ENCODE measurements at regions not wholly inside any gene's neighbourhood (a gene's known extent, or its start where the extent isn't known, plus 50 kb on each side); places are given as distances from the start of the nearest gene placed in this dataset.

- H3K9me3 ChIP-seq = no peaks in the 10 kb centered on the region
- no peak for ATAC-seq
These were observed 64.0 kb upstream of the CHRM3 start for GRCh38 chr1:239322369-239322768.

GRCh38 chr1:239321877-239322276 is 64.5 kb upstream of the CHRM3 start:
- Histone ChIP-seq H3K27ac (no peak overlapping the region), H3K9me3 (no peaks in the 10 kb centered on the region), H3K4me1 (peaks cover 0 to 8% (median 0%) of the 10 kb centered on the region in 3 donors), H3K27me3 (no peaks in the 10 kb centered on the region), H3K36me3 (no peaks in the 10 kb centered on the region), H3K4me3 (no peak overlapping the region)
- no peak for TF ChIP-seq EP300 (IDR thresholded peaks at IDR 0.05)
- TF ChIP-seq POLR2AphosphoS5 (IDR thresholded peaks at IDR 0.05) = no peak
- no peak for TF ChIP-seq POLR2A (IDR thresholded peaks at IDR 0.05)
- no peak for TF ChIP-seq CTCF (IDR thresholded peaks at IDR 0.05)
- ATAC-seq = no peak
- 84 to 93% methylated on average over 1 of the region's 1 CpG for WGBS, 2 donors (ENCODE audit: low coverage in 1 of 2)

More at GRCh38 chr1:239322369-239322768, 64.0 kb upstream of the CHRM3 start:
- WGBS, 2 donors (ENCODE audit: low coverage in 1 of 2) = 11 to 29% methylated on average over 4 of the region's 4 CpGs
- TF ChIP-seq POLR2AphosphoS5 (IDR thresholded peaks at IDR 0.05) = no peak
- no peak for TF ChIP-seq EP300 (IDR thresholded peaks at IDR 0.05)
- no peak for TF ChIP-seq CTCF (IDR thresholded peaks at IDR 0.05)
- no peak for TF ChIP-seq POLR2A (IDR thresholded peaks at IDR 0.05)
- no peak overlapping the region for H3K27ac ChIP-seq
- no peak overlapping the region for H3K4me3 ChIP-seq
- peaks cover 0 to 8% (median 0%) of the 10 kb centered on the region in 3 donors for H3K4me1 ChIP-seq
- H3K27me3 ChIP-seq = no peaks in the 10 kb centered on the region
- H3K36me3 ChIP-seq = no peaks in the 10 kb centered on the region

- H3K4me3 ChIP-seq = no peak overlapping the region
- H3K36me3 ChIP-seq = no peaks in the 10 kb centered on the region
- no peak for ATAC-seq
- TF ChIP-seq POLR2A (IDR thresholded peaks at IDR 0.05) (no peak), EP300 (IDR thresholded peaks at IDR 0.05) (no peak), CTCF (IDR thresholded peaks at IDR 0.05) (no peak), POLR2AphosphoS5 (IDR thresholded peaks at IDR 0.05) (no peak)
- H3K27ac ChIP-seq = no peak overlapping the region
- H3K4me1 ChIP-seq = peaks cover 0 to 6% (median 0%) of the 10 kb centered on the region in 3 donors
- no peaks in the 10 kb centered on the region for H3K27me3 ChIP-seq
- H3K9me3 ChIP-seq = no peaks in the 10 kb centered on the region
- WGBS, 2 donors (ENCODE audit: low coverage in 1 of 2) = 100% methylated on average over 1 of the region's 1 CpG; no CpG with 5 or more reads in 1 of the 2 donors
These were observed 68.4 kb upstream of the CHRM3 start for GRCh38 chr1:239317948-239318347.

GRCh38 chr1:239315631-239316217 is 70.6 kb upstream of the CHRM3 start:
- Histone ChIP-seq H3K27ac (no peak overlapping the region), H3K27me3 (no peaks in the 10 kb centered on the region), H3K4me3 (no peak overlapping the region), H3K36me3 (no peaks in the 10 kb centered on the region), H3K4me1 (no peaks in the 10 kb centered on the region), H3K9me3 (no peaks in the 10 kb centered on the region)
- TF ChIP-seq POLR2AphosphoS5 (IDR thresholded peaks at IDR 0.05) = no peak
- no peak for TF ChIP-seq CTCF (IDR thresholded peaks at IDR 0.05)
- no peak for TF ChIP-seq POLR2A (IDR thresholded peaks at IDR 0.05)
- no peak for TF ChIP-seq EP300 (IDR thresholded peaks at IDR 0.05)
- no peak for ATAC-seq
- WGBS, 2 donors (ENCODE audit: low coverage in 1 of 2) = 83 to 84% methylated on average over 3 of the region's 3 CpGs

- no peaks in the 10 kb centered on the region for H3K36me3 ChIP-seq
- H3K4me3 ChIP-seq = no peak overlapping the region
- peaks cover 0 to 23% (median 0%) of the 10 kb centered on the region in 3 donors for H3K4me1 ChIP-seq
- TF ChIP-seq POLR2AphosphoS5 (IDR thresholded peaks at IDR 0.05) (no peak), EP300 (IDR thresholded peaks at IDR 0.05) (no peak), CTCF (IDR thresholded peaks at IDR 0.05) (no peak), POLR2A (IDR thresholded peaks at IDR 0.05) (no peak)
- H3K27me3 ChIP-seq = no peaks in the 10 kb centered on the region
- H3K9me3 ChIP-seq = no peaks in the 10 kb centered on the region
- no peak for ATAC-seq
- whole genome bisulfite sequencing, 2 donors (ENCODE audit: low coverage in 1 of 2) = 87 to 100% methylated on average over 2 to 4 of the region's 5 CpGs
- no peak overlapping the region for H3K27ac ChIP-seq
These were observed 75.0 kb upstream of the CHRM3 start for GRCh38 chr1:239311331-239311730.
